ENCODE measurements at regions not wholly inside any gene's neighbourhood (a gene's known extent, or its start where the extent isn't known, plus 50 kb on each side); places are given as distances from the start of the nearest gene placed in this dataset.
A peak's percentile ranks its signal among the peaks of the same experiment; 100 is the strongest.

- Histone ChIP-seq H3K9me3 (ENCODE audit: control insufficient read depth, low read length) (peaks cover 11% of the 10 kb centered on the region), H3K27ac (ENCODE audit: low read length, poor library complexity, severe bottlenecking) (no peak overlapping the region), H3K18ac (ENCODE audit: low read depth in 1 of 2, low read length in 2 of 2) (no peak overlapping the region), H2BK5ac (ENCODE audit: low read depth, low read length, poor library complexity, severe bottlenecking) (no peak overlapping the region), H3K23ac (ENCODE audit: low read length in 2 of 2) (no peak overlapping the region), H3K9ac (ENCODE audit: low read length) (no peak overlapping the region), H3K4me1 (ENCODE audit: control insufficient read depth, insufficient read depth, low read depth, low read length) (no peaks in the 10 kb centered on the region), H2BK12ac (ENCODE audit: low read length in 2 of 2) (no peak overlapping the region), H3K4ac (ENCODE audit: low read depth in 1 of 2, low read length in 2 of 2) (no peak overlapping the region), H2AK5ac (ENCODE audit: low read length, severe bottlenecking) (no peak overlapping the region), H3K14ac (ENCODE audit: low read length in 2 of 2) (no peak overlapping the region), H3K36me3 (ENCODE audit: control insufficient read depth in 1 of 2, insufficient read depth in 2 of 2, low read depth in 1 of 2, low read length in 2 of 2) (no peaks in the 10 kb centered on the region), H2BK120ac (ENCODE audit: low read depth, low read length) (no peak overlapping the region), H3K4me2 (ENCODE audit: low read length, poor library complexity, severe bottlenecking) (no peak overlapping the region), H4K91ac (ENCODE audit: low read length) (no peak overlapping the region), H2BK15ac (ENCODE audit: low read depth, poor library complexity, severe bottlenecking) (no peak overlapping the region), H2AFZ (ENCODE audit: low read depth, low read length) (no peak overlapping the region), H3K79me1 (replicated peaks; ENCODE audit: low read length, poor library complexity, severe bottlenecking) (no peaks in the 10 kb centered on the region), H3K4me3 (ENCODE audit: insufficient read depth in 1 of 2, low read depth in 1 of 2, low read length in 2 of 2) (no peak overlapping the region), H4K8ac (ENCODE audit: low read length) (no peak overlapping the region), H3K27me3 (ENCODE audit: control insufficient read depth in 1 of 2, insufficient read depth in 1 of 2, low read length in 2 of 2) (no peaks in the 10 kb centered on the region)
- no peak for DNase-seq
- WGBS = 88% methylated on average over 3 of the region's 3 CpGs
These were observed 282.2 kb upstream of the SYT4 start for GRCh38 chr18:43559507-43559906.

- peak; percentile 60 for DNase-seq
- Histone ChIP-seq H3K9ac (ENCODE audit: low read length) (no peak overlapping the region), H3K4me2 (ENCODE audit: low read length, poor library complexity, severe bottlenecking) (no peak overlapping the region), H3K4me1 (ENCODE audit: control insufficient read depth, insufficient read depth, low read depth, low read length) (no peaks in the 10 kb centered on the region), H3K18ac (ENCODE audit: low read depth in 1 of 2, low read length in 2 of 2) (no peak overlapping the region), H3K79me1 (replicated peaks; ENCODE audit: low read length, poor library complexity, severe bottlenecking) (no peaks in the 10 kb centered on the region), H2BK12ac (ENCODE audit: low read length in 2 of 2) (no peak overlapping the region), H3K23ac (ENCODE audit: low read length in 2 of 2) (no peak overlapping the region), H2BK5ac (ENCODE audit: low read depth, low read length, poor library complexity, severe bottlenecking) (no peak overlapping the region), H3K27ac (ENCODE audit: low read length, poor library complexity, severe bottlenecking) (no peak overlapping the region), H3K27me3 (ENCODE audit: control insufficient read depth in 1 of 2, insufficient read depth in 1 of 2, low read length in 2 of 2) (peaks cover 0 to 3% of the 10 kb centered on the region in 2 experiments), H2BK15ac (ENCODE audit: low read depth, poor library complexity, severe bottlenecking) (no peak overlapping the region), H3K4ac (ENCODE audit: low read depth in 1 of 2, low read length in 2 of 2) (no peak overlapping the region), H3K9me3 (ENCODE audit: control insufficient read depth, low read length) (no peaks in the 10 kb centered on the region), H2BK120ac (ENCODE audit: low read depth, low read length) (no peak overlapping the region), H2AFZ (ENCODE audit: low read depth, low read length) (no peak overlapping the region), H3K14ac (ENCODE audit: low read length in 2 of 2) (no peak overlapping the region), H4K91ac (ENCODE audit: low read length) (no peak overlapping the region), H4K8ac (ENCODE audit: low read length) (no peak overlapping the region), H3K36me3 (ENCODE audit: control insufficient read depth in 1 of 2, insufficient read depth in 2 of 2, low read depth in 1 of 2, low read length in 2 of 2) (no peaks in the 10 kb centered on the region), H2AK5ac (ENCODE audit: low read length, severe bottlenecking) (no peak overlapping the region), H3K4me3 (ENCODE audit: insufficient read depth in 1 of 2, low read depth in 1 of 2, low read length in 2 of 2) (no peak overlapping the region)
- WGBS = 31% methylated on average over 3 of the region's 3 CpGs
These were observed 286.5 kb upstream of the SYT4 start for GRCh38 chr18:43563780-43564179.

- Histone ChIP-seq H2BK5ac (ENCODE audit: low read depth, low read length, poor library complexity, severe bottlenecking) (no peak overlapping the region), H2BK15ac (ENCODE audit: low read depth, poor library complexity, severe bottlenecking) (no peak overlapping the region), H2BK120ac (ENCODE audit: low read depth, low read length) (no peak overlapping the region), H3K9me3 (ENCODE audit: control insufficient read depth, low read length) (no peaks in the 10 kb centered on the region), H2AK5ac (ENCODE audit: low read length, severe bottlenecking) (no peak overlapping the region), H3K79me1 (replicated peaks; ENCODE audit: low read length, poor library complexity, severe bottlenecking) (no peaks in the 10 kb centered on the region), H3K27me3 (ENCODE audit: control insufficient read depth in 1 of 2, insufficient read depth in 1 of 2, low read length in 2 of 2) (peaks cover 0 to 7% of the 10 kb centered on the region in 2 experiments), H3K36me3 (ENCODE audit: control insufficient read depth in 1 of 2, insufficient read depth in 2 of 2, low read depth in 1 of 2, low read length in 2 of 2) (no peaks in the 10 kb centered on the region), H2AFZ (ENCODE audit: low read depth, low read length) (no peak overlapping the region), H3K14ac (ENCODE audit: low read length in 2 of 2) (no peak overlapping the region), H3K27ac (ENCODE audit: low read length, poor library complexity, severe bottlenecking) (no peak overlapping the region), H3K4ac (ENCODE audit: low read depth in 1 of 2, low read length in 2 of 2) (no peak overlapping the region), H3K4me2 (ENCODE audit: low read length, poor library complexity, severe bottlenecking) (no peak overlapping the region), H4K8ac (ENCODE audit: low read length) (no peak overlapping the region), H3K18ac (ENCODE audit: low read depth in 1 of 2, low read length in 2 of 2) (no peak overlapping the region), H3K4me3 (ENCODE audit: insufficient read depth in 1 of 2, low read depth in 1 of 2, low read length in 2 of 2) (no peak overlapping the region), H4K91ac (ENCODE audit: low read length) (no peak overlapping the region), H2BK12ac (ENCODE audit: low read length in 2 of 2) (no peak overlapping the region), H3K9ac (ENCODE audit: low read length) (no peak overlapping the region), H3K4me1 (ENCODE audit: control insufficient read depth, insufficient read depth, low read depth, low read length) (no peaks in the 10 kb centered on the region), H3K23ac (ENCODE audit: low read length in 2 of 2) (no peak overlapping the region)
- WGBS = 91% methylated on average over 4 of the region's 4 CpGs
- no peak for DNase-seq
These were observed 293.3 kb upstream of the SYT4 start for GRCh38 chr18:43570593-43570992.

GRCh38 chr18:43571078-43571689 lies 293.9 kb upstream of the SYT4 start:
- H3K18ac ChIP-seq (ENCODE audit: low read depth in 1 of 2, low read length in 2 of 2) = no peak overlapping the region
- H2BK120ac ChIP-seq (ENCODE audit: low read depth, low read length) = no peak overlapping the region
- H3K4me3 ChIP-seq (ENCODE audit: insufficient read depth in 1 of 2, low read depth in 1 of 2, low read length in 2 of 2) = no peak overlapping the region
- peak; percentile 56 for DNase-seq
- no peak overlapping the region for H2AFZ ChIP-seq (ENCODE audit: low read depth, low read length)
- no peaks in the 10 kb centered on the region for H3K9me3 ChIP-seq (ENCODE audit: control insufficient read depth, low read length)
- no peak overlapping the region for H2BK12ac ChIP-seq (ENCODE audit: low read length in 2 of 2)
- no peak overlapping the region for H3K4ac ChIP-seq (ENCODE audit: low read depth in 1 of 2, low read length in 2 of 2)
- H3K23ac ChIP-seq (ENCODE audit: low read length in 2 of 2) = no peak overlapping the region
- H3K36me3 ChIP-seq (ENCODE audit: control insufficient read depth in 1 of 2, insufficient read depth in 2 of 2, low read depth in 1 of 2, low read length in 2 of 2) = no peaks in the 10 kb centered on the region
- no peak overlapping the region for H2BK5ac ChIP-seq (ENCODE audit: low read depth, low read length, poor library complexity, severe bottlenecking)
- no peak overlapping the region for H3K14ac ChIP-seq (ENCODE audit: low read length in 2 of 2)
- H3K27me3 ChIP-seq (ENCODE audit: control insufficient read depth in 1 of 2, insufficient read depth in 1 of 2, low read length in 2 of 2) = peaks cover 0 to 7% of the 10 kb centered on the region in 2 experiments
- WGBS = 69% methylated on average over 2 of the region's 4 CpGs
- no peak overlapping the region for H2AK5ac ChIP-seq (ENCODE audit: low read length, severe bottlenecking)
- no peak overlapping the region for H3K4me2 ChIP-seq (ENCODE audit: low read length, poor library complexity, severe bottlenecking)
- no peak overlapping the region for H3K9ac ChIP-seq (ENCODE audit: low read length)
- no peak overlapping the region for H4K91ac ChIP-seq (ENCODE audit: low read length)
- no peak overlapping the region for H2BK15ac ChIP-seq (ENCODE audit: low read depth, poor library complexity, severe bottlenecking)
- H3K27ac ChIP-seq (ENCODE audit: low read length, poor library complexity, severe bottlenecking) = no peak overlapping the region
- no peaks in the 10 kb centered on the region for H3K79me1 ChIP-seq (replicated peaks; ENCODE audit: low read length, poor library complexity, severe bottlenecking)
- no peak overlapping the region for H4K8ac ChIP-seq (ENCODE audit: low read length)
- no peaks in the 10 kb centered on the region for H3K4me1 ChIP-seq (ENCODE audit: control insufficient read depth, insufficient read depth, low read depth, low read length)
